ENCODE measurements at regions not wholly inside any gene's neighbourhood (a gene's known extent, or its start where the extent isn't known, plus 50 kb on each side); places are given as distances from the start of the nearest gene placed in this dataset.

GRCh38 chr4:152156442-152156841 lies 379.4 kb downstream of the FBXW7 start:
- no peak overlapping the region for H3K4me3 ChIP-seq (ENCODE audit: low read length)
- no peak for TF ChIP-seq CTCF (conservative IDR thresholded peaks at IDR 0.05; ENCODE audit: low read depth, low read length)
- DNase-seq (ENCODE audit: low read depth), result no peak

GRCh38 chr4:152155070-152155469 lies 380.8 kb downstream of the FBXW7 start:
- no peak for DNase-seq (ENCODE audit: low read depth)
- no peak for TF ChIP-seq CTCF (conservative IDR thresholded peaks at IDR 0.05; ENCODE audit: low read depth, low read length)
- no peak overlapping the region for H3K4me3 ChIP-seq (ENCODE audit: low read length)

GRCh38 chr4:152154433-152154832 lies 381.5 kb downstream of the FBXW7 start:
- no peak overlapping the region for H3K4me3 ChIP-seq (ENCODE audit: low read length)
- no peak for TF ChIP-seq CTCF (conservative IDR thresholded peaks at IDR 0.05; ENCODE audit: low read depth, low read length)
- no peak for DNase-seq (ENCODE audit: low read depth)

GRCh38 chr4:152153476-152154270 lies 382.2 kb downstream of the FBXW7 start:
- TF ChIP-seq CTCF (conservative IDR thresholded peaks at IDR 0.05; ENCODE audit: low read depth, low read length), result no peak
- DNase-seq (ENCODE audit: low read depth), result no peak
- H3K4me3 ChIP-seq (ENCODE audit: low read length), result no peak overlapping the region

GRCh38 chr4:152150214-152150613 lies 385.7 kb downstream of the FBXW7 start:
- no peak for TF ChIP-seq CTCF (conservative IDR thresholded peaks at IDR 0.05; ENCODE audit: low read depth, low read length)

GRCh38 chr4:152149745-152150144 lies 386.1 kb downstream of the FBXW7 start:
- no peak for TF ChIP-seq CTCF (conservative IDR thresholded peaks at IDR 0.05; ENCODE audit: low read depth, low read length)
- no peak overlapping the region for H3K4me3 ChIP-seq (ENCODE audit: low read length)
- no peak for DNase-seq (ENCODE audit: low read depth)

More at GRCh38 chr4:152150214-152150613, 385.7 kb downstream of the FBXW7 start:
- no peak for DNase-seq (ENCODE audit: low read depth)
- no peak overlapping the region for H3K4me3 ChIP-seq (ENCODE audit: low read length)

GRCh38 chr4:152148057-152148456 lies 387.2 kb upstream of the GATB start:
- H3K4me3 ChIP-seq (ENCODE audit: low read length), result no peak overlapping the region
- DNase-seq (ENCODE audit: low read depth), result no peak
- no peak for TF ChIP-seq CTCF (conservative IDR thresholded peaks at IDR 0.05; ENCODE audit: low read depth, low read length)

Data from retinal pigment epithelial cell (primary cell).